DMS79 treated with DMSO at 0.1 percent for 48 hours (cell line): ENCODE measurements at regions not wholly inside any gene's neighbourhood (a gene's known extent, or its start where the extent isn't known, plus 50 kb on each side); places are given as distances from the start of the nearest gene placed in this dataset.
A peak's percentile ranks its signal among the peaks of the same experiment; 100 is the strongest.

ENCODE experiments used
- DNase-seq: peaks from one replicate; lab custom pipeline; 2025; lab: John Stamatoyannopoulos, UW

DNA sequence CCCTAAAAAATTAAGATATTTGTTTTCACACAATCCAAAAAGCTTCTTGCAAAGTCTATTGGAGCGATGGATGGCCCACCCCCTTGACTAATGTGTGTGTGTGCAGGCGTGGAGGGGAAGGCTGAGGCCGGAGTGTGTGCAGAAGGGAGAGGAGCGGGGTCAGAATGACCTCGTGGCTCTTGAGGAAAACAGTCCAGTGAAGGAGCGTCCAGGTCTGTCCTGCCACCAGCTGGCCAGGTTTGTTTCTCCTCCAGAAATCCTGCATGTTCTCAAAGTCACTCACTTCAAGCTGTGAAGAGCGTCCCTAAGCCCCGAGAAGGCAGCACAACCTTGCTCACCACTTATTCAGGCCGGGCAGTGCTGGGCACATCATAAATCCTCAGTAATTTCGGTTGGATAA is 69.5 kb upstream of the SSX2IP start:
- DNase-seq, result no peak

DNA sequence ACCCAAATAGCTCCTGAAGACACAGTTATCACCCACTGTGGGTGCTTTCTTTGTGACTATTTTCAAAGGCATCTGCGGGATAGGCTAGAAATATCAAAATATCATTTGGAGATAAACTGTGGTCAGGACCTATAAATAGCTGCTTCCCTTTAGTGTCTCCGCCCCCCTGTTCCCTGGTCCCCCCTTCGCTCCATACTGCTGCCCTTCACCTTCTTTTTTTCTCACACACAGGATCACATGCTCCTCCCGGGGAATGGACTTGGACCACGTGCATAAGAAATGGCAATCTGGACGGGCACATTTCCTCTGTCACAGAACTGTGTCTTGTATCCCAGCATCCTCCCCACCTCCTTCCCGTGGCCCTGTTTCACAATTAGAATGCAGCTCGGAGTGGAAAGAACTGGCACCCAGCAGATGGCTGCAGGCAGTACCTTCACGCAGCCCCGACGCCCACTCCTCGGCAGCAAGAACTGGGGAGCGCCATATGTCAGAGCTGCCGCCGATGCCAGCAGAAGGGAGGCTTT is 68.8 kb upstream of the SSX2IP start:
- DNase-seq, result no peak

DNA sequence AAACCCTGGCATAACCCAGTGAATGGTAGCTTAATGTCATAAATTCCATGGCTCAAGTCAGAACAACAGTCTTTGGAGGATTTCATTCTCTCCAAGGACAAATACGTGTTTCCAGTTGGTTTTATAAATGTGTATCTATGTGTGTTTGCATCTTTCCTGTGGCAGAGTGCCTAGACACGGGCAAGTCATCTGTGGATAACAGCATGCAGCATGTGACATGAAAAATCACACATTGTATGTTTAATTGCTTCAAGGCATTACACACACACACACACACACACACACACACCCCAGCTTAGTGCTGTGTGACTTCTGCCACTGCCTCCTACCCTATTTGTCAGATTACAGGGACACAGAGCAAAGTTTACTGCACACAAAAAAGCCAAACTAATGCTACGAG is 68.2 kb upstream of the SSX2IP start:
- DNase-seq, result no peak

DNA sequence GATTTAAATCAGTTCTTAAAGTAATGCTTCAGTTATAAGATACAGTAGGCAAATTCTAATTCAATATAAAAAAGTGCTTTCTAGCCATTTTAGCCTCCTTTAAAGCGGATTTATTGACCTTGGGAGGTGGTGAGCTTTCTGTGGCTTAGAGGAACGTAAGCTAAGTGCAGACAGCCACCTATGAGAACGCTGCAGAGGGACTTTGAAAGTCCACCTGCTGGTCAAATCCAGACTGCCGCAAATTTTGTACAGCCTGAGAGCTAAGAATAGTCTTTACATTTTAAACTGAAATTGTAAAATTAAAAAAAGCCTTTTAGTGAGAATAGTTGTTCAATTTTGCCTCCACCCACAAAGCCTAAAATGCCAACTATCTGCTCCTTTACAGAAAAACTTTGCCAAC is 67.0 kb upstream of the SSX2IP start:
- DNase-seq, result no peak

DNA sequence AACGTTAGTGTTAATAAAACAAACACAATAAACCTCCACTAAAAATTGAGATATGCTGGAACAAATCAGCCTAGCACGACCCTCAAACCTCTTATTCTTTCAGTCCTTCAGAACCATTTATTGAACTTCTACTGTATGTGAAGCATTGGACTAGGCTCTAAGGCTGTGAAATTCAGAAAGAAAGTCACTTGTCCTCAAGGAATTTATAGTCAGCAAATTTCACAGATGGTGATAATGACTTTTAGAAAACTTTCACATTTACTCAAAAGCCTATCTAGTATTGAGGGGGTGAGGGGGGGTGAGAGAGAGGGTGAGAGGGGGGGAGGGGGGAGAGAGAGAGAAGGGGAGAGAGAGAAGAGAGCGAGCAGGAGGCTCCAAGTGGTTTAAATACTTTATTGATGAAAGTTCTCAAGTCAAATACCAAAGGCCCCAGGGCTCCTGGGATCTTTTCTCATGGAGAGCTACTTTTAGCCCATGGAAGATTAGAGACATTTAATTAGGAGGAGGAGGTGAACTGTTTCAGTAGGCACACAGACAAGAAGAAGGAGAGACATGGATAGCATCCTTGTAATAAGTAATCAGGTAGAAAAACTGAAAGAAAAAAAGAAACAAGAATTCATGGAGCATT is 66.3 kb upstream of the SSX2IP start:
- no peak for DNase-seq

DNA sequence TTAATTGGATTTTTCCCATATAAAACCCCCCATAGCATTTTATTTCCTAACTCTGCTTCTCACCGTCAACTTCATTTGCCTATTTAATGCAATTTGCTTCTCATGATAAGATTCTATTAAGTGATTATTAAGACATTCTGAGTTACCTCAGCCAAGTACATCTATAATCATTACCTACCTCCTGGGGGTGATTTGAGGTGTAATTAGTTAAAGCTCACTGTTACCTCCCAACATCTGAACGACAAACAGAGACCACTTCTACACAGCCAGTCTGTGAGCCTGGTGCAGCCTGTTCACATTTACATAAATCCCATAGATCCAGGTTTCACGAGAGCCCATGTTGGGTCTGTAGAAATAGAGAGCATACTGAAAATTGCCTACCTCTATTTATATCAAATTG is 65.7 kb upstream of the SSX2IP start:
- DNase-seq, result no peak

DNA sequence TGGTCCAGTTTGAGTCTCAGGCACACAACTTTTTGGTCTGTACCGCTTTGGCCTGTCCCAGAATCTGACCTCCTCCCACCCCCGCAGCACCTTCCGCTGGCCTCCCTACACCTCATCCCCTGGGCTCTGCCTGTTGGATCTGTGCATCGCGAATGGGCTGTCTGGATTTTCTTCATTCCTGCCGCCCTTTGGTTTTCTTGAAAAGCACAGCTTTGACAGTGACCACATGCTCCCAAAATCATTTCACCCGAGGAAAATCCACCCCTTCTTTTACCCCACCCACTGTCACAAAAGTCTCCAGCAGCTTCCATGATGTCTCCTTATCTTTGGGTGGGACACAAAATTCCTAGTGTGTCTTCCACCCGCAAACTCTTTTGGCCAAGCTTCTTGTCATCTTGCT is 65.0 kb upstream of the SSX2IP start:
- no peak for DNase-seq

DNA sequence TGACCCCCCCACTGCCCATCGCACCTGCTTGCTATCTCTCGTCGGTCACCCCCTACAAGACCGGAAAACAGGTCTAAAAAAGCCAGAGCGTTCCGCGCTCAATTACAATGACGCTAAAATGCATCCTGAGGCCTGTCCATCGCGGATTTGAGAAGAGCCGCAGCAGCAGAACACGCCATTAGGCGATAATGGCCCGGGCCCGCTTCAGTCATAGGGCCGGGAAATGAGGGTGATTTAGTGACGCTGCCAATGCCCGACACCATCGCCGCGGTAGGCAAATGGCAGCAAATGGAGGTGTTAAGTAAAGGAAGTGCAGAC is 64.1 kb upstream of the SSX2IP start:
- no peak for DNase-seq

DNA sequence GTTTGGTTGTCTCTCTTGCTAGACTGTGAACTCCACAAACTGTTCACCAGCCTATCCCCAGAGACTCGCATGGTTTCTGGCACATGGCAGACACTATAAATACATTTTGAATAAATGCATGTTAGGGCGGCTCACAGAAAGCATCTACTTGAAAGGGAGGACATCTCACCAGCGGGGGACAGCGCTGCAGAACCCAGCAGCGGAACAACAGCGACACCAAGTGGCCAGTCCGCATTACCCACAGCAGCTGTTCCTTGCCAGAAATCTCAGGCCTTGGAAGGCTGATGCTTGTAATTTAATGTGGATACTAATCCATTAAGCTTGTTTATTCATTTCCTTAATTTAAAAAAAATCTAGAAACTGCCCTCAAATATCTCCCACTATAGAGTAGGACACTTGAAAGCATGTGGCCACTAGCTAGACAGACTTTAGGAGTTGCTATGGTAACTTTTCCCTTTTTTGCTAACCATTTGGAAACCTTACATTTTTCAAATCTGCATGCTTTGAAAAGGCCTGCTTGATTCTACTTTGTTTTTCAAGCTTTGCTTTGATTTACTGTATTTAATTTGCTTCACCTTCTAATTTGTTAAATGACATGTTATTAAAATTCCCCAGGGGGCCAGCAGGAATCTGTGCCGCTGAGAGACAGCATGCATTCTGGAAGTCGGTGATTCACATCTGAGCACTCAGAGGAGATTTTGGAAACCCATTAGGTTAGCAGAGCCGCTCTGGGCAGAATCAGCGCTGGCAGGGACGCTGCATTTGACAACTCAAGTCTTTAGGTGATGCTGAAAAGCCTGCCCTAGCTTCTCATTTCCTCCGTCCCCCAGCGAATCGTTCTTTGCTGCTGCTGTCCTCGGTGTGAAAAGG is 63.5 kb upstream of the SSX2IP start:
- DNase-seq, result peak; percentile 80

DNA sequence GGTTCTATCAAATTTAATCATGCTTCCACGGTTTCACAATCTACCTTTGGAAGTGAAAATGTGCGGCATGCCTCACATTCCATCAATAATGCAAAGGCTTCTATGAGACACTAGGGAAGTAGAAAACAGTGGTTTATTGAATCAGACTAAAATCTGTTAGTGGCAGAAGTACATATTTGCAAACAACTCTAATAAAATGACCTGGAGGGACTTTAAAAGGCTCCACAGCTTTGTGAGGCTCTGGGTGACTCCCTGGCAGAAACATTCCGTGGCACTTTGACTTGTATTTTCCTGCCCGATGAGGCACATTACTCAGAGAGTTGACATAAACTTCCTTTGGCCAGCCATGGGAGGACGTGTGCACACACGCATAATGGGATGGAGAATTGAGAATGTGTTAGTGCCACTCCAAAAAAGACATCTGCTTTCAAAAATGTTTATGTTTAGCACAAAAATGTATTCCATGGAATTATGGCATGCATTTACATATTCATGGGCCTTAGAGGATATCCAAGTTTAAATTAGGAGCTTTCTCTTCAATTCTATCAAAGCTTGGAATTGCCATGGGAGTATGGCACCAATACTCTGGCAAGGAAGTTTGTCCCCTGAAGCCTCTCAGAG is 60.0 kb upstream of the SSX2IP start:
- no peak for DNase-seq

DNA sequence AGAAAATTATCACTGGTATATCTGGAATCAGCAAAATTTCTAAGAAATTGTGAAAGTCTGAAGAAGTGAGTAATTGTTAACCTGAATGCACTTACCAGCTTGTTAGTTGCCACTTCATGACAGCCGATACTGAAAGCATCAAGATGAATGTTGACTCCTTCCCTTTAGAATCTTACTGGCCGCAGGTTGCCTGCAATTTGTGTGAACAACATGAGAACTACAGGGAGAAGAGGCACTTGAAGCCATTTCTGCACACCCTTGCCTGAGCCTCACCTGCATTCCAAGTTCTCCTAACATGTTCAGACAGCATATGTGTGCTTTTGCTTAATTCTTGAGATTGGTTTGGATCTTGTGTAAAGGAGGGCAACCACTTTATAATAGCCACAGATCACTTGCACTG is 59.2 kb upstream of the SSX2IP start:
- DNase-seq, result peak; percentile 14

DNA sequence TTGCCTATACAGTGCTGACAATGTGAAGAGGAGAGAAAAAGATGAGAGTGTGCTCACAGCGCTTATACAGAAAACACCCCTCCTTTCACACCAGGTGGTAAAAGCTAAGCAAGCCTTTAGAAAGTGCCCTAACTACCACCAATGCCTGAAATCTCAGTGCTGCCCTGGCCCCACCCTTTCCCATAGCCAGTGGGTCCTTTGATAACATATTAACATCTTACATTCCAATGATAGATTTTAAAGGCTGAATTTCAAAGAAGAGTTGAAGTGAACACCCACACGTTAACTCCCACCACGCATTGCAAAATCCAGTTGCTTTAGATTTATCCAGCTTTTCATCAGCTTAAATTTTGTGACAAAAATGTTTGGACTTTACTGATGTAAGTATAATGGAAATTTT is 58.1 kb upstream of the SSX2IP start:
- DNase-seq, result no peak

DNA sequence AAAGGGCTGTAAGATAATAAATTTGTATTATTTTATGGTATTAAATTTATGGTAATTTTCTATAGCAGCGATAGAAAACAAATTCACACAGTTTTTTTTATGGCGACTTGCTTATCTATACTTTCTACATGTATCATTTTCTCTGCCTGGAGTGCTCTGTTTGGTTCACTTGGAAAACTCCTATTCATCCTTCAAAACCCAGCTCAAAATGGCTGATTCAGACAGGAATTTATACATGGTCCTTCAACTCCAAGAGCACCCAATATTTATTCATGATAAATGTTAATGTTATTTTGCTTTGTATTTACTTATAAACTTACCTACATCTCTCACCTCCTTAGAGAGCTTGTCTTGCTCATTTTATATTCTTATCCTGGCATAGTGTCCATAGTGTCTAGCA is 55.6 kb upstream of the SSX2IP start:
- no peak for DNase-seq

DNA sequence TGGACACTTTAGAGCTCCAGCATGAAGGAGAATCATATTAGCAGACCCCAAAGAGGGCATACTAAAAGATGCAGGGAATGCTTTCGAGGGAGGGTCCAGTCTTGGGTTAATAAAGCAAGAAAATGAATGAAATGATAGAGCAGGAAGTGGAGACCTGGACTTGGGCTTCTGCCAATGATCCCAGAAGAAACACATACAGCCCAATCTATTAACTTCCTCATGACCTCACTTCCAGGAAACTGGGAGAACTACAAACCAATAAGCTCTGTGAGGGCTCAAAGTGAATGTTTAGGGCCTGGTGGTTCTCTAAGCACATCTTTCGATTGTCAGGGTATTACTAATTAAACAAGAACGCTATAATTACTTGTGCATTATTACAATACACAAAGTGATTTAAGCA is 53.6 kb upstream of the SSX2IP start:
- DNase-seq, result no peak

DNA sequence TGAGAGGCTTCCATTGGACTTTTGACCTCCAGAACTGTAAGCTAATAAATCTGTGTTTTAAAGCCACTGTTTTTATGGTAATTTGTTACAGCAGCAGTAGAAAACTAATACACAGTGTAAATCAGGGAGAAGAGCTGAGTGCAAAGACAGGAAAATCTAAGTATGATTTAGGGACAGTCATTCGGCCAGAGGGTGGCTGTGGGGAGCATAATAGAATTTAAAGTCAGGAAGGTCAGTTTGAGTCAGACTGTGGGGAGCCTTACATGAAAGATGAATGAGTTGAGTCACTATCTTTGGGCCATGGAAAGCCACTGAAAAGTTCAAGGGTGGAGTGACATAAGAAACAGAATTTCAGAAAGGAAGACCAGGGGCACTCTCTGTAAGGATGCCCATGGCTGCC is 52.4 kb upstream of the SSX2IP start:
- no peak for DNase-seq

DNA sequence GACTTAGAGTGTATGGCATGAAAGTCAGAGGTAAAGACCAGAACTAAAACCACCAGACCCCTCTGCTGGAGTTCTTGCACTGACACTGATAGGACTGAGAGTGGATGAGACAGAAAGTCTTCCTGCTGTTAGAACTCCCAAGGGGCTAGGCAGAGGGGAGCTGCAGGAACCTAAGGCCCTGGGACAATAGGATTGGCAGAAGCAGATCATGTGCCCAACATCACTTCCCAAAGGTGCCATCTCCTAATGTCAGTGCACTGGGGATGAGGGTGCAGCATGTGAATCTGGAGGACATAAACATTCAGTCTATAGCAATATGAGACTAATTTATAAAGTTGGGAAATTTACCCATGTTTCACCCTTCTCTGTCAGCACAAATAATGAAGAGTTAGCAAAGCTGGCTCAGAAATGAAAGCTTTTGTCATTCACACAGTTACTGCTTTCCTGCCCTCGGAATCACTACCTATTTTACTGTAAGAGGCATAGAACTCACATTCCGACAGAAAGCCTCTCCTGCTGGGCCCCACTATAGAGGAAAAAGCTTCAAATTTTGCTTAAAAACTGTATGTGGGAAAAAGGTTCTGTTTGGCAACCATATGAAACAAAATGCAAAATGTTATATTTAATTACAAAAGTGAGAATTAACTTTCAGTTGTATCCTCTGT is 49.9 kb upstream of the SSX2IP start:
- DNase-seq, result no peak
